Gastrocnemius medialis (tissue), 4 donors: ENCODE measurements at regions not wholly inside any gene's neighbourhood (a gene's known extent, or its start where the extent isn't known, plus 50 kb on each side); places are given as distances from the start of the nearest gene placed in this dataset.

Source experiments
- ATAC-seq, 2 donors: fragments of 150-250 bp; one replicate each; pipeline ENCODE4 v1.9.1; 2016
- DNase-seq, 2 donors: peaks; one replicate each; pipeline ENCODE4 v3.0.0-alpha.2; 2019
- H3K27ac ChIP-seq, 4 donors: fragments of 200-600 bp; sonication (generic); 1 replicate in 1 of 4; 2 replicates in 3 of 4; pipeline ENCODE4 v1.5.1; 2016 to 2018; ENCODE audit warnings: mild to moderate bottlenecking in 2 of 4, moderate library complexity in 1 of 4
- H3K27me3 ChIP-seq, 3 donors: fragments of 200-600 bp; sonication (generic) in 2 of 3; 1 replicate in 1 of 3; 2 replicates in 2 of 3; pipeline versions ENCODE4 v1.5.1 to v1.6.0; 2016 to 2019; ENCODE audit warnings: mild to moderate bottlenecking in 1 of 3, moderate library complexity in 1 of 3
- H3K36me3 ChIP-seq, 2 donors: fragments of 200-600 bp; sonication (generic) in 1 of 2; one replicate each; pipeline ENCODE4 v1.5.1; 2017 to 2018
- H3K4me1 ChIP-seq, 2 donors: fragments of 200-600 bp; sonication (generic) in 1 of 2; one replicate each; pipeline ENCODE4 v1.5.1; 2016 to 2017; ENCODE audit warnings: mild to moderate bottlenecking in 2 of 2
- H3K4me3 ChIP-seq, 4 donors: fragments of 200-600 bp; sonication (generic) in 3 of 4; 1 replicate in 1 of 4; 2 replicates in 3 of 4; pipeline ENCODE4 v1.5.1; 2016 to 2019; ENCODE audit warnings: mild to moderate bottlenecking in 2 of 4
- H3K9me3 ChIP-seq, 3 donors: fragments of 200-600 bp; sonication (generic) in 2 of 3; 1 replicate in 1 of 3; 2 replicates in 2 of 3; pipeline ENCODE4 v1.5.1; 2016 to 2019
- CTCF ChIP-seq, 5 experiments: fragments of 450-650 bp in 3 of 5; fragments of 200-600 bp in 2 of 5; sonication (generic) in 2 of 5; IDR thresholded peaks in 4 of 5; conservative IDR thresholded peaks in 1 of 5; 1 replicate in 4 of 5; 2 replicates in 1 of 5; pipeline ENCODE4 v1.5.1; 2016 to 2019; ENCODE audit warnings: antibody characterized with exemption in 5 of 5, mild to moderate bottlenecking in 3 of 5, moderate library complexity in 3 of 5
- POLR2A ChIP-seq, 2 donors: fragments of 450-650 bp; IDR thresholded peaks; one replicate each; pipeline ENCODE4 v1.6.1; 2017; ENCODE audit warnings: antibody characterized with exemption in 2 of 2, mild to moderate bottlenecking in 2 of 2, moderate library complexity in 2 of 2
- in situ Hi-C, 4 donors: fragments of 200-750 bp; cut with MboI; loops; one replicate each; pipeline versions ENCODE4 v1.15.0 to v1.8.0; 2017; ENCODE audit warnings: low sequenced_read_pairs in 4 of 4
- intact Hi-C: fragments of 100-400 bp; cut with DNase I; formaldehyde crosslinking; loops from one replicate; pipeline ENCODE4 v1.15.1; 2023; ENCODE audit warnings: low total_unique reads

- no peak overlapping the region for H3K4me3 ChIP-seq
- peak in 1 of 5 experiments; percentile 42 for TF ChIP-seq CTCF (IDR thresholded peaks at IDR 0.05 in 4 of 5, conservative IDR thresholded peaks at IDR 0.05 in 1 of 5)
- TF ChIP-seq POLR2A (IDR thresholded peaks at IDR 0.05), result no peak
- ATAC-seq (no peak), DNase-seq (no peak)
- in situ Hi-C loops, result no loop called here
- no peaks in the 10 kb centered on the region for H3K27me3 ChIP-seq
- intact Hi-C loops, result no loop called here
- H3K36me3 ChIP-seq, result no peaks in the 10 kb centered on the region
- H3K9me3 ChIP-seq, result no peaks in the 10 kb centered on the region
- H3K4me1 ChIP-seq, result peaks cover 0 to 11% of the 10 kb centered on the region in 2 donors
- no peak overlapping the region for H3K27ac ChIP-seq
Observed at GRCh38 chr2:106572541-106573450, 85.6 kb downstream of the CD8B2 start.

GRCh38 chr2:106573773-106574172, 86.6 kb downstream of the CD8B2 start:
- ATAC-seq (no peak), DNase-seq (no peak)
- TF ChIP-seq POLR2A (IDR thresholded peaks at IDR 0.05), result no peak
- no peak for TF ChIP-seq CTCF (IDR thresholded peaks at IDR 0.05 in 4 of 5, conservative IDR thresholded peaks at IDR 0.05 in 1 of 5)
- Histone ChIP-seq H3K9me3 (no peaks in the 10 kb centered on the region), H3K27me3 (no peaks in the 10 kb centered on the region), H3K4me3 (no peak overlapping the region), H3K4me1 (peaks cover 0 to 11% of the 10 kb centered on the region in 2 donors), H3K27ac (no peak overlapping the region), H3K36me3 (no peaks in the 10 kb centered on the region)
- intact Hi-C loops, result no loop called here
- in situ Hi-C loops, result no loop called here

DNA sequence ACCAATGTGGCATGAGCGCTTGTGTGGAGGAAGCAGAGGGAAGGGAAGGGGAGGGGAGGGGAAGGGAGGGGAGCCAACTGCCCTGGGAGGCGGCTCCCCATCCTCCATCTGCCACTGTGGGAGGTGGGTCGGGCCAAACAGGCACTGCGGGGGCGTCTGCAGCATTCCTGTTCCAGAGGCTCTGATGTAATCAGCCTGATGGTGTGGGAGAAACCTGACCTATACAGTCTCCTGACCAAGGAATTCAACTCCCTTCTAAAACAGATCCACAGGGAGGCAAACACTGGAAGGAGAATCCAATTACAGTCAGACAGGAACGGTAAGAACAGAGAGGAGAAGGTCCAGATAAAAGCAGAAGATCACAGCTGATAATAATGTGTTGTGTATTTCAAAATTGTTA, 88.8 kb downstream of the CD8B2 start:
- H3K27ac ChIP-seq, result peak overlapping the region in 3 of 4 donors; percentile 13 to 66 (median 59)
- peak; percentile 89 to 92 for ATAC-seq
- in situ Hi-C loops, result no loop called here
- peaks cover 0 to 11% of the 10 kb centered on the region in 2 donors for H3K4me1 ChIP-seq
- H3K9me3 ChIP-seq, result no peaks in the 10 kb centered on the region
- H3K36me3 ChIP-seq, result no peaks in the 10 kb centered on the region
- TF ChIP-seq POLR2A (IDR thresholded peaks at IDR 0.05) (no peak), CTCF (IDR thresholded peaks at IDR 0.05 in 4 of 5, conservative IDR thresholded peaks at IDR 0.05 in 1 of 5) (no peak)
- H3K27me3 ChIP-seq, result peaks cover 0 to 2% (median 0%) of the 10 kb centered on the region in 3 donors
- H3K4me3 ChIP-seq, result no peak overlapping the region
- DNase-seq, result no peak
- intact Hi-C loops, result no loop called here

DNA sequence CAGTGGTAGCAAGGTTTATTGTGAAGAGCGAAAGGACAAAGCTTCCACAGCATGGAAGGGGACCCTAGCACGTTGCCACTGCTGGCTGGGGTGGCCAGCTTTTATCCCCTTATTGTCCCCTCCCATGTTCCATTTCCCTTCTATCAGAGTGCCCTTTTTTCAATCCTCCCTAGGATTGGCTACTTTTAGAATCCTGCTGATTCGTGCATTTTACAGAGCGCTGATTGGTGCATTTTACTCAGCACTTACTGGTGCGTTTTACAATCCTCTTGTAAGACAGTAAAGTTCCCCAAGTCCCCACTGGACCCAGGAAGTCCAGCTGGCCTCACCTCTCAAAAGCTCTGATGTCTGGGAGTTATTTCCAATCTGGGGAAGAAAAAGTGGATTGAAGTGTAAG, 90.1 kb downstream of the CD8B2 start:
- in situ Hi-C loops, result no loop called here
- no peak for ATAC-seq

More for the DNA sequence above, 90.1 kb downstream of the CD8B2 start:
- H3K27ac ChIP-seq, result no peak overlapping the region
- intact Hi-C loops, result no loop called here
- no peaks in the 10 kb centered on the region for H3K36me3 ChIP-seq
- H3K4me1 ChIP-seq, result peaks cover 4 to 11% of the 10 kb centered on the region in 2 donors
- peak overlapping the region in 1 of 4 donors; percentile 6 for H3K4me3 ChIP-seq
- H3K27me3 ChIP-seq, result peaks cover 0 to 7% (median 0%) of the 10 kb centered on the region in 3 donors
- H3K9me3 ChIP-seq, result no peaks in the 10 kb centered on the region
- DNase-seq, result no peak
- no peak for TF ChIP-seq POLR2A (IDR thresholded peaks at IDR 0.05)
- no peak for TF ChIP-seq CTCF (IDR thresholded peaks at IDR 0.05 in 4 of 5, conservative IDR thresholded peaks at IDR 0.05 in 1 of 5)
